BE2C (cell line): ENCODE measurements at regions not wholly inside any gene's neighbourhood (a gene's known extent, or its start where the extent isn't known, plus 50 kb on each side); places are given as distances from the start of the nearest gene placed in this dataset.

Experiments used
- DNase-seq: peaks from one replicate; pipeline ENCODE4 v3.0.0-alpha.2; 2020
- H3K27me3 ChIP-seq: fragments of 250-450 bp; sonication (Bioruptor Pico); 2 replicates; pipeline ENCODE4 v1.5.1; 2020; ENCODE audit warnings: mild to moderate bottlenecking
- H3K36me3 ChIP-seq: fragments of 250-450 bp; sonication (Bioruptor Pico); 2 replicates; pipeline ENCODE4 v1.5.1; 2020; ENCODE audit warnings: mild to moderate bottlenecking
- H3K4me1 ChIP-seq: fragments of 250-450 bp; sonication (Bioruptor Pico); 2 replicates; pipeline ENCODE4 v1.5.1; 2020
- H3K4me3 ChIP-seq: 2 replicates; pipeline ENCODE4 v1.5.1; 2011; ENCODE audit warnings: low read depth, low read length
- H3K9me3 ChIP-seq: fragments of 250-450 bp; sonication (Bioruptor Pico); 2 replicates; pipeline ENCODE4 v1.5.1; 2020
- CTCF ChIP-seq: IDR thresholded peaks from 2 replicates; pipeline ENCODE4 v1.5.1; 2012; ENCODE audit warnings: mild to moderate bottlenecking, low read depth, low read length

GRCh38 chr9:6072453-6072852 is 57.0 kb upstream of the RANBP6 start:
- Histone ChIP-seq H3K4me3 (no peak overlapping the region), H3K9me3 (no peaks in the 10 kb centered on the region), H3K4me1 (no peaks in the 10 kb centered on the region), H3K36me3 (no peaks in the 10 kb centered on the region), H3K27me3 (no peaks in the 10 kb centered on the region)
- TF ChIP-seq CTCF, result no peak
- no peak for DNase-seq

- Histone ChIP-seq H3K27me3 (no peaks in the 10 kb centered on the region), H3K4me3 (no peak overlapping the region), H3K9me3 (no peaks in the 10 kb centered on the region), H3K36me3 (no peaks in the 10 kb centered on the region), H3K4me1 (no peaks in the 10 kb centered on the region)
- no peak for TF ChIP-seq CTCF
- no peak for DNase-seq
Measured at GRCh38 chr9:6068983-6069382, 53.6 kb upstream of the RANBP6 start.

GRCh38 chr9:6067426-6067825 is 52.0 kb upstream of the RANBP6 start:
- Histone ChIP-seq H3K36me3 (no peaks in the 10 kb centered on the region), H3K4me3 (no peak overlapping the region), H3K27me3 (no peaks in the 10 kb centered on the region), H3K4me1 (no peaks in the 10 kb centered on the region), H3K9me3 (no peaks in the 10 kb centered on the region)
- no peak for TF ChIP-seq CTCF
- no peak for DNase-seq
